CD4-positive, alpha-beta T cell treated with Interleukin-4 for 4 hours (primary cell): ENCODE measurements at regions not wholly inside any gene's neighbourhood (a gene's known extent, or its start where the extent isn't known, plus 50 kb on each side); places are given as distances from the start of the nearest gene placed in this dataset.
A peak's percentile ranks its signal among the peaks of the same experiment; 100 is the strongest.

Experiments used
- DNase-seq: peaks from one replicate; pipeline ENCODE4 v3.0.0-alpha.2; 2020

- DNase-seq = no peak
Observed at GRCh38 chr6:156347656-156348055, 429.5 kb upstream of the ARID1B start.

- no peak for DNase-seq
Observed at GRCh38 chr6:156347246-156347645, 429.9 kb upstream of the ARID1B start.

DNA sequence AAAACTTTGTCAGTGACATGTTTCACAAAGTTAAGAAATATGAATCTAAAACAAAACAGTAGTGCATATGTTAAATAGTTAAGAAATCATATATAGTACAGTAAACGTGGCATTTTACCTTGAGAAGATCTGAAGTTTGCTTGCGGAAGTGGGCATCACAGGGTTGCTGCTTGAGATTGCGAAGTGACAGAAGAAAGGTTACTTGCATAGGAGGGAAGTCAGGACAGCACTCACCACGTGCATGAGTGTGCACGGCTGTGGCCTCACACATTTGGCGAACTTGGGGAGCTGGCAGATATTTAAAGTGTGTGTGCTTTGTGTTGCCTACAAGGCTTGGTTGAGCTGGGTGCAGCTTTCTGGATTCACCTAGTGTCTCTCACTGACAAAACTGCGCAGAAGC is 431.5 kb upstream of the ARID1B start:
- no peak for DNase-seq

DNA sequence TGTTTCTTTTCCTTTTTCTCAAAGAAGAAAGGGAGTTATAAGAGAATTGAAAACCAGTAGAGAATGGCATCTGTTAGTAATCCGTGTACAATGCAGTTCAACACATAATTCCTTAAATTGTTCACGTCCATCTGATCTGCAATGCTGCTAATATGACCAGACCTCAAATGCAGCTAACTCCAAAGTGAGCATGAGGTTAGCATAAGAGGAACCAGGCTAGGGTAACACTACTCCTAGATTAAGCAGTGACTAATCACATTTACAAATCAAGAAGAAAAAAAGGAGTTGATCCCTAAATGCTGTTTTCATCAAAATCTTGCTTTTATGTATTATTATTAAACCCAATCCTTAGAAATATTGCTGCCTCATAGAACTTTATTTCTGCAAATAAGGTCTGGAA is 432.7 kb upstream of the ARID1B start:
- DNase-seq = no peak

DNA sequence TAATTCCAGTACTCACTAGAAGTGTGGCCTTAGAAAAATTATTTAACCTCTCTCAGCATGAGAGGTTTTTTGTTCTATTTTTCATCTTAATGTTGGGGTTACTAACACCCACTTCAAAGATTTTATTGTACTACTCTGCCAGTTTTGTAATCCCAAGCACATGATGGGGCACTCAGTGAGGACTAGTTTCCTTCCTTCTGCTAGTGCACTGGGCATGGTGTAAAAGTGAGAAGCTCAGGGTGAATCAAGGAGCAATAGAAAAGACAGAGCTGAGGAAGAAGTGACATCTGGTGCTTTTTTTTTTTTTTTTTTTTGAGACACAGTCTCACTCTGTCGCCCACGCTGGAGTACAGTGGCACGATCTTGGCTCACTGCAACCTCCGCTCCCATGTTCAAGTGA is 439.4 kb upstream of the ARID1B start:
- DNase-seq = no peak

- no peak for DNase-seq
Observed at GRCh38 chr6:156336733-156337132, 440.4 kb upstream of the ARID1B start.

- no peak for DNase-seq
Observed at GRCh38 chr6:156336089-156336488, 441.1 kb upstream of the ARID1B start.

DNA sequence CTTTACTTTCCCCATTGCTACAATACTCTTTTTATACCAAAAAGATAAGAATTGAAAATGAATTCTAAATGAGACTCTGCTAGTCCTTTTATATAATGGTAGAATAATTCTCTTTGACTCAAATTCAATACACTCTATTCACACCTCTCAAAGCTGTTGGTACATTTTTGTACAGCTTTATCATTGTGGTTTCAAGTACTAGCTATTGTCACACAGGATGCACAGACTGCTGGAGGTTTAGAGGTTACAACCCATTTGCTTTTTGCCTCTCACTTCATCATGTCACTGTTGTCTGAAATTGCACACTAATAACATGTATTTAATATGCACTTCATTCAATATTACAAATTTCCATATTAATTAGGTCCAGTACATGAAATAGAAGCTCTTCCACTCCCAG is 442.2 kb upstream of the ARID1B start:
- no peak for DNase-seq

DNA sequence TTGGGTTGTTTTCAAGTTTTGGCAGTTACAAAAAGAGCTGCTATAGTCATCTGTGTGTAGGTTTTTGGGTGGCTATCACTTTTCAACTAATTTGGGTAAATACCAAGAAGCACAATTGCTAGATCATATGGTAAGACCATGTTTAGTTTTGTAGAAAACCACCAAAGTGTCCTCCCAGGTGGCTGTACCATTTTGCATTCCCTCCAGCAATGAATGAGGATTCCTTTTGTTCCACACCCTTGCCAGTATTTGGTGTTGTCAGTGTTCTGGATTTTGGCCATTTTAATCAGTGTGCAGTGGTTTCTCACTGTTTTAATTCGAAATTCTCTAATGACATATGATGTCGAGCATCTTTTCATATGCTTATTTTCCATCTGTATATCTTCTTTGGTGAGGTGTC is 457.5 kb upstream of the ARID1B start:
- DNase-seq = no peak

- no peak for DNase-seq
Observed at GRCh38 chr6:156316583-156317125, 460.5 kb upstream of the ARID1B start.

DNA sequence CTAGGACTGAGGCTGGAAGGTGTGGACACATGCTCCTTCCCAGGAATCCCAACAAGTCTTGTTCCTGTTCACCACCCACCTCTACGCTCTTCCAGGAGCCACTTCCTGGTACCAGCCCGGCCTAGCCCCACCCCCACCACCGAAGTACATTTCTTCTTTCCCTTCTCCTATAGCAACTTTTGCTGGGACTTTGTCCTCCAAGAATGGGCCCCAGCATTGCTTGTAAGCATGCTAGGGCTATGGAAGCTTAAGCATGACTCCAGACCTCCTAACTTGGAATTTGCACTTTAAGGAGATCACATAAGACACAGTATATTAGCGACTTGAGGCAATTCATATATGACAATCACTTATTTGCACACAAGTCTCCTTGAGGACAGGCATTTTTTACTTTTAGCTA is 462.0 kb upstream of the ARID1B start:
- DNase-seq = no peak

DNA sequence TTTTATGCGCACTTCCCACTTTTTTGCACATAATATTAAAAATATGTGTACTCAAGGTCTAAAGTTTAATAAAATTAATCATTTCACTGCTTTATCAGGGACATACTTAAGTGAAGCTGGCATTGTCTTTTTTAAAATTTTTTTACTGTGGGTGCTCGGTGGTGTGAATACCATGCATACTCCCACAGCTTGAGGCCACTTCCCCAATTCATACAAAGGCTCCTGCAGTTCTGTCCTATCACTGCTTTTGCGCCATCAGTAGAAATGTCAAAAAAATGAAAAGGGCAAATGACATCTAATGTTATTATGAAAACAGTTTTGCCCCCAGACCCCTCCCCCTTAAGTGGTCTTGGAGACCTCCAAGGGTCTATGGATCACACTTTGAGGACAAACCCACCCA is 464.1 kb upstream of the ARID1B start:
- DNase-seq = no peak

DNA sequence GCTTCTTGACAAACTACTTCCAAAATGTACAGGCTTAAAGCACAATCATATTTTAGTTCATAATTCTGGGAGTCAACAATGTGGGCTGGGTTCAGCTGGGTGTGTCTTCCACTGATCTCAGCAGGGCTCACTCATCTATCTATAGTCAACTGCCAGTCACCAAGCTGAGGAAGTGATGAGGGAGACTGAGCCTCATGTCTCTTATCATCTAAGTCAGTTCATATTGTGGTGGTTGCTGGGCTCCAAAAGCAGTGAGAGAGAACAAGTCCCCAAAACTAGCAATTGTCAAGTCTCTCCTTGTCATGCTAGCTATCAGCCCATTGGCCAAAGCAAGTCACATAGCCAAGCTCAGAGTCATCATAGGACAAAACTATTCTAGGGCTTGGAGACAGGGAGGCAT is 465.9 kb upstream of the ARID1B start:
- DNase-seq = no peak

DNA sequence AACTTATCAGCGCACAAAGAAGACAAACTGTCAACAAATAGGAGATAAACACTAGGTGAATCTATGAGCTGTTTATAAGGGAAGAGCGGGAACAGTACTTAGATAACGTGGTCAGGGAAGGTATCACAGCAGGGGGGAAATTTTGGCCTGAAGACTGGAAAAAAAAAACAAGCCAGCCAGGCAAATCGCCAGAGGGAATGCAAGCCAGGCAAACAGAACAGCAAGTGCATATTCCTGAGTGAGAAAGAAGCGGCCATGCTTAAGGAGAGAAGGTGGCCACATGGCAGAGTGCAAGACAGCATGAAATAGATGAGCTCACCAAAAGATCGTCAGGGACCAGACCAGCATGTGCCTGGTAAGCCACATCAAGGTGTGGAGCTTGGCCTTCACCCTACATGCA is 466.5 kb upstream of the ARID1B start:
- no peak for DNase-seq

GRCh38 chr6:156309017-156309416 is 468.2 kb upstream of the ARID1B start:
- DNase-seq = no peak

DNA sequence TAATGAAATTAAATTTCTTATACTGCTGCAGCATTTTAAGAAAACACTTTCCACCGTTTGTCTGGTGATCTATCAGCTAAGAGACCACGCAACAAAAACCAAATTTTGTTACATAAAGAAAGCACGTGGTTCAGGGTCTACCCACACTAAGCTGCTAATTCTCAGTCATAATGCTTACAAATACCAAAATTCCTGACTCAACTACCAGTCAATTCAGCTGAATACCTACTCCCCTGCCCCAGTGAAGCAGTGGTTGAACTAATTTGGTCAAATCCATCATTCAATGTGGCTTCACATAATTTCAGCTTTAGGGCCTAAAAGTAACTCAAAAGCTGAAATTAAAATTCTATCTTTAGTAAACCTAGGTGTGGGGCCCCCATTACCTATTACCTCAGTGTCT is 468.6 kb upstream of the ARID1B start:
- no peak for DNase-seq

DNA sequence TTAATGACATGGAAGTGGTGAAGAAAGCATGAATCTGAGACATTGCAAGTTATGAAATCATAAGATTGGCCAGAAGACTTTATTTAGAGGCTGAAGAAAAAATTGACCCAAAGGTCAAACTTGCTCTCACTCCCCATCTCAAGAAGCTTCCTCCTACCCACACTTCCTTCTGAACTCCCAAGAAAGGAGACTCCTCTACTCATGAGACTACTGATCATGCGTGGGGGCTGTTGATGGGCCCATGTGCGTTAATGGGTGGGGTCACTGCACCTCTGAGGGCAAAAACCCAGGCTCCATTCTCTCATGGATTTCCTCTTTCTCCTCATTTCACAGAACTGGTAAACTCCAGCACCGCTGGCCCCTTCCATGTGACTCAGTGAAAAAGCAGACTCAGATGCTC is 470.6 kb upstream of the ARID1B start:
- DNase-seq = no peak

- DNase-seq = no peak
Observed at GRCh38 chr6:156283091-156283490, 494.1 kb upstream of the ARID1B start.

- DNase-seq = no peak
Observed at GRCh38 chr6:156282087-156282486, 495.1 kb upstream of the ARID1B start.

DNA sequence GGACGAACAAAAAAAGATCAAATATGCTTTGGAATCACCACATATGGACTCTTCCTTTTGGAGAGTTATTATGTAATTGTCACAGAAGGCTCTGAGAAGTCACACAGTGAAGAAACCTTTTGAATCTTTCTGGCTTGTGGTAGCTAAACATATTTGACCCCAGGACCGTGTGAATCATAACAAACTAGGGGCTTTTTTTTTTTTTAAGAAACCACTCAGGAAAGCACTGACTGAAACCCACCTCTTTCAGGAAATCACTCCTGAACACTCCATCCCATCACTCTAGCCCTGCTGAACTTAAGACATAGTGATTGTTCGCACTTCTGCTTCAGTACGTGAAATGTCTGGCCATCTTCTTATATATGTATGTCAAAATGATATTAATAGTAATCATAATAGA is 495.9 kb upstream of the ARID1B start:
- no peak for DNase-seq

DNA sequence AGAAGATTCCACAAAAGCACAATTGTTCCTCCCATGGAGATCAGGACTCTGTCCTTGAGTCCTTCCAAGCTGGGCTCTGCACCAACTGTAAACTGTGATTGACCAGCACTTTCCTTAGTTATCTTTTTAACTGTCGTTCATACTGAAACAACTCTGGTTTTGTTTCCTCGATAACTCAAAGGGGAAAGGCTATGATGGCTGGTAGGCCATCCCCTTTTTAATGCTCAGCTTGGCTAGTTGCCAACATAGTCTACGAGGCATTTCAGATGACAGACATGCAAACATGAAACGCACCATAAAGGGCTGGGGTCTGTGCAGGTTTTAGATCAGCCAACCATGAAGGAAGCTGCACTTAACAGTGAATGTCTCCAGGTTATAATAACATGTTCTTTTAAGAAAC is 497.1 kb upstream of the ARID1B start:
- DNase-seq = no peak

GRCh38 chr6:156279261-156279969 is 497.8 kb upstream of the ARID1B start:
- no peak for DNase-seq

GRCh38 chr6:156273065-156273711 is 504.0 kb upstream of the ARID1B start:
- no peak for DNase-seq

DNA sequence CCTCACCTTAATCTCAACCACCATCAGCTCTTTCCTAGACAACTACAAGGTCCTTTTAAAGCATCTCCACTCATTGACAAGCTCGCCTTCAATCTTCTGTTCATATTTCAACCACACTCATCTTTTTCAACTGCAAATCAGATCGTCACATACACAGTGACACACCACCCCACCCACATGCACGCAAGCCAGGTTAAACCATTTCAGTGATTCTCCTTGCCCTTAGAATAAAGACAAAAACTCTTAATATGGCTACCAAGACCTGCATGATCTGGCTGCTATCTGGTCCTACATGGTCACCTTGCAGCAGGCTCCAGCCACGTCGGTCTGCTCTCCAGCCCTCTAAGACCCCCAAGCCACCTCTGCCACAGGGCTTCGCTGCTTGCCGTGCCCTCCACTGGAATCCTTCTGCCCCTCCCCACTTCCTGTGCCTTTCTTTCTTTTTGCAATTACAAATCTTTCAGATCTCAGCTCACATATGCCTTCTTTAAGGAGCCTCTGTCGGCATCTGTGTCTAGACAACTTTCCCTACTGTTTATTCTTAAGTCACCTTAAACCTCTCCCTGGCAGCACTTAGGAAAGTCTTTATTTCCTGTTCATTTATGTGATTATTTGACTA is 507.3 kb upstream of the ARID1B start:
- DNase-seq = peak; percentile 4
